GM21825 (cell line): ENCODE measurements at regions not wholly inside any gene's neighbourhood (a gene's known extent, or its start where the extent isn't known, plus 50 kb on each side); places are given as distances from the start of the nearest gene placed in this dataset.
A peak's percentile ranks its signal among the peaks of the same experiment; 100 is the strongest.
"Not testable (repeated sequence)": the region's sequence is repeated elsewhere in the genome, so short reads cannot be mapped to it uniquely, and the experiment has no call there.

Experiments
- ATAC-seq: cut with Tn5 transposase; IDR thresholded peaks from one replicate; pipeline ENCODE4 v1.9.1; 2021; ENCODE audit warnings: mild to moderate bottlenecking, moderate library complexity; ENCODE audit not compliant: unreplicated experiment

GRCh38 chr2:195471163-195471562 is 185.9 kb upstream of the SLC39A10 start:
- ATAC-seq, result peak; percentile 28

DNA sequence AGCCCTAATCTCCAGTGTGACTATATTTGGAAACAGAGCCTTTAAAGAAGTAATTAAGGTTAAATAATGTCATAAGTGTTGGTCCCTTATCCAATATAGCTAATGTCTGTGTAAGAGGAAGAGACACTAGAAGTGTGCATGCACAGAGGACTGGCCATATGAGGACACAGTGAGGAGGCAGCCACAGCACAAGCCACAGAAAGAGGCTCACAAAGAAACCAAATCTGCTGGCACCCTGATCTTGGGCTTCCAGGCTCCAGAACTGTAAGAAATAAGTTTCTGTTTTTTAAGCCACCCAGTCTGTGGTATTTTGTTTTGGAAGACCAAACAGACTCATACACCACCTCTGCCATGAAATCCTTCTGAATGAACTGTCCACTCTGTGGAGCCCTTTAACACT is 186.4 kb upstream of the SLC39A10 start:
- peak; percentile 41 for ATAC-seq

DNA sequence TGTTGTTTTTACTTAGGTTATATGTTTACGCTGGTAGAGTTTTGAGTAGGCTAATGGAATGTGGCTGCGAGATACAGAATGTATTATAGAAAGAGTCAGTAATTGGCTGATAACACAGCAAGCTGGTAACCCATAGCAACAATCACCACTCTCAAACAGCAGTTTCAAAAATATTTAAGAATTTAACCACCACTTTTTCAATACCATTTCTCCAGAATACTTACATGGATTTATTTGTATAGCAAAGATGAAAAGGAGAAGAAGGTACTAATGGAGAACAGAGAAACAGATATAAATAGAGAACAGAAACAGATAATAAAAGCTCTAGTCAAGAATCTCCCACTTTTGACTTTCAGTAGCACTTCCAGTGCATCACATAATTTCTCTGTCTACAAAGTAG is 188.3 kb upstream of the SLC39A10 start:
- ATAC-seq, result peak; percentile 80

DNA sequence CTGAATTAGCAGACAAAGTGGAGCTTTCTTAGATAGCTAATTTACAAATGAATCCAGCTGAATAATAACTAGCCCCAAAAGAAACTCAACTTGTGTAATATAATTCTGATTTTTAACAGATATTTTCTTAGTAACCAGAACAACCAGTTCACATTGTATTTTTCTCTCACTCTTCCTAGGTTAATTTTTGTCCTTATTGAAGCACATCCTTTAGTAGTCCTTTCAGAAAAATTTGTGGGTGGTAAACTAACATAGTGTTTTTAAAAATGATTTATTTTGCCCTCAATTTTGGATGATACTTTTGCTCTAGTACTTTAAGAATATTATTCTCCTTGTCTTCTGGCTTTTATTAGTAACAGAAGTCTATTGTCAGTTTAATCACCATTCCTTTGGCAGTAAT is 190.6 kb upstream of the SLC39A10 start:
- no peak for ATAC-seq

DNA sequence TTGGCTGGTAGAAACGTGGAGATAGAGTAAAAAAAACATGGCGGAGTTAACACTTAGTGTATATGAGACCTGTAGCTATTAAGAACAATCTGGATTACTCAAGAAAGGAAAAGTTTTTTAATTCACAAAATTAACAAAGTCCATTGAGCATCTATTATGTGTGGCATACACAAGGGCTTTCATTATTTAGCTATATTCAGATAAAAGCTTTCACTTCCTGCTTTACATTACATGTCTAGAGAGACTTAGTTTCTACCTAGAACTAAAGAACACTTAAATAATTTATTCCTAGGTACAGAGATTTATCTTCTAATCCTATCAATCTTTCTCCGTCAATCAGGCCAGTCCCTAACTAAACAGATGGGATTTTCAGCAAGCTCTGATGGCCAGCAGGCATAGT is 196.0 kb upstream of the SLC39A10 start:
- ATAC-seq, result no peak

DNA sequence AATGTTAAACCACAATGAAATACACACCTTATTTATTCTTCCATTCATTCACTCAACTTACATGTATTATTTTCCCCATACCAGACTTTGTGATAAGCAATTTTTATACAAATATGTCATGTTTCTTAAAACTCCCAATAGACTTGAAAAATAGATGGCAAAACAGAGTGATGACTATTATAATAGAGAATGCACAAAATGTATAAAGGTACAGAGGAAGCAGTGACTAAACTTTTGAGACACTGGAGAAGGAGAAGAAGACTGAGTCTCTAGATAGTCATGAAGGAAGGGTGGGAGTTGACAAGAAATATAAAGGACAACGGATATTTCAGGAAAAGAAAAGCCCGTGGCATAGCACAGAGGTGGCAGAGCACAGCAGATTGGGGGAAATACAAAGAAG is 198.1 kb upstream of the SLC39A10 start:
- ATAC-seq, result no peak

GRCh38 chr2:195457873-195458272 is 199.2 kb upstream of the SLC39A10 start:
- ATAC-seq, result no peak

- ATAC-seq, result no peak
Observed at GRCh38 chr2:195456771-195457170, 200.3 kb upstream of the SLC39A10 start.

DNA sequence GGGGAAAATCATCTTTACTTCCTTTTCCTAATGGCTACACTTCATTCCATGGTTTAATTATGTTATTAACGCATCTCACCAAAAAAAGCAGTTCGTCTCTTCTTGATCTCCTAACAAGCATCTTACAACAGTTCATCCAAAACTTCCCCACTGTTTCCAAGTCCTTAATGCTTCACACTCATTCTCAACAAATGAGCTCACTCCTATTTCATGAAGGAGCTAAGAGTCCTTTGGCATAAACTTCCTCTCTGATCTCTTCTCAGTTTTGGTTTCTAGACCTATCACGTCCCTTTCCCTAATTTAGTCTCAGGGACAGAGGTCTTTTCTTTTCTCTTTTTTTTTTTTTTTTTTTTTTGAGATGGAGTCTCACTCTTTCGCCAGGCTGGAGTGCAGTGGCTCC is 205.9 kb upstream of the SLC39A10 start:
- ATAC-seq, result no peak

- no peak for ATAC-seq
Observed at GRCh38 chr2:195450552-195451113, 206.4 kb upstream of the SLC39A10 start.

DNA sequence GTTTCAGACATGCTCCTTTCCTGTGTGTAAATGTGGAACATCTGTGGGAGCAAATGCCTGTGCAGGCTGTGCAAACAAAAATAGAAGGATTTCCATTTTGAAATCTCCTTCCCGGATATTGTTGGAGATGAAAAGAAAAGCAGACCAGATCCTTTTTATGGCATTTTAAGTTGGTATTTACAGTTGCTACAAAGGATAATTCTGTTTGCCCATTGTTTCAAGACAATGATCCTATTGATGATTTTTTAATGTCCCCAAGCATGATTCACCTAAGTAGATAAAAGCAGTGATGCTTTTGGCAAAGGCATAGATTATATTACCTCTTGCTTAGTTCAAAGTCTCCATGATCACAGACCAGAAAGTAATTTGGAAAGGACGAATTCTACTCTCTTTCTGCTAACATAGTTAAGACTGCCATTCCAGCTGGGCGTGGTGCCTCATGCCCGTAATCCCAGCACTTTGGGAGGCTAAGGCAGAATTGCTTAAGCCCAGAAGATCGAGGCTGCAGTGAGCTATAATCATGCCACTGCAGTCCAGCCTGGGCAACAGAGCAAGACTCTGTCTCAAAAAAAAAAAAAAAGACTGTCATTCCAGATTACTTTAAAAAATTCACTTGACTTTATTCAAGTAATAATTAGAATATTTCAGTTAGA is 209.6 kb upstream of the SLC39A10 start:
- ATAC-seq, result no peak

DNA sequence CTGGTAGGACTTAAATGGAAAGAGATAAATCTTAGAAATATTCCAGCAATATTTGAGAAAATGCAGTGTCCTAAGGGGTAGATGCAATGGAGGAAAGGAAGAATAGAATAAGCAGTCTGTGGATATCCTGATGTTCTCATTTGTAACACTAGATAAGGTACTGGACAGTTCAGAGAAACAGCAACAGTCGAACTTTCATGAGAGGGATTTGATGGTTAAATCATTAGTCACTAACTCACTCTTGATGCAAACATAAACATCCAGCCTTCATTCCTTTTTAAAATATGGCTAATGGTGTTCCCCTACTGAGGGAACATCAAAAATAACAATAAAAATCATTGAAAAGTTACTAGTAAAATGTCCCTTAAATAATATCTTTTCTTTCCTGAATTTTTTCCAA is 211.4 kb upstream of the SLC39A10 start:
- no peak for ATAC-seq

DNA sequence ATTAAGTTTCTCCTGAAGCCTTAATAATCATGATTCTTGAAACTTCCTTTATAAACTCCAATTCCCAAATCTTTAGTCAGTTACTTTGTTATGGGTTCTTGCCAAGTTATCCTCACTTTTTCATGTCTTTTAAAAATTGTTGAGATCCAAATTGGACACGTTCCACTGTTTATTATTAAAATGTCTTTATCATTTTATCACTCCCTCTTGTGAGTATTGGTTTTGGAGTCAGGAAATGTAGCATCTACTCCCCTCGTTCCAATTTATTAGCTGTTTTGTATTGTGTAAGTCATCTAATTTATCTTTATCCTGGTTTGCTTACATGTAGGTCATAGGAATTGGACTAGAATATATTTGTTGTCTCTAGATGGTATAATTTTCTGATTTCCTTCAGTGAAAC is 213.1 kb upstream of the SLC39A10 start:
- ATAC-seq, result no peak

GRCh38 chr2:195442458-195443175 is 214.4 kb upstream of the SLC39A10 start:
- no peak for ATAC-seq

DNA sequence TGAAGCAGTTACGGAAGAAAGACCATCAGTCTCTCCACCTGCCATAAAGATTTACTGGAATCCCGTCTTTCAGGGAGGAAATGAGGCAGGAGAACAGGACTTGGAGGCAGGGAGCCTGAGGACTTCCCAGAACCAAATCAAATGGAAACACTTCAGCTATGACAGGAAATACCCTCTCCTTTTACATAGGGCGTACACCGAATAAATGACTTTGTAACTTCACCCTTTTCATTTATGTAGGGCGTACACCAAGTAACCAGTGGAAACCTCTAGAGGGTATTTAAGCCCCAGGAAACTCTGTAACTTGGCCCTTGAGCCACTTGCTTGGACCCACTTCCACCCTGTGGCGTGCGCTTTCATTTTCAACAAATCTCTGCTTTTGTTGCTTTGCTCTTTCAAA is 218.3 kb upstream of the SLC39A10 start:
- no peak for ATAC-seq

DNA sequence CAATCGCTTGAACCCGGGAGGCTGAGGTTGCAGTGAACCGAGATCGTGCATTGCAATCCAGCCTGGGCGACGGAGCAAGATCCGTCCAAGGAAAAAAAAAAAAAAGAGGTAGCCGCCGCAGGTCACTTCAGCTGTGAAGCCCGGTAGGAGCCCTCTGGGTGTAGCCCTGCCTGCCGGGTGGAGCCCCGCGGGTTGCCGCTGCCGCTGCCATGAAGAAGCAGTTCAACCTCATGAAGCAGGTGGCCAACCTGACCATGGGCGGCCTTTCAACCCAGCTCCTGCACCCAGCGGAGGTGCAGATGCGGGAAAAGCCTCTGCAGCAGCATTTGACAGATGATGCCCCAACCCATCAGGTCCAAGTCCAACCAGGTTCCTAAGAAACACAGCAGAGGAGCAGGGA is 219.5 kb upstream of the SLC39A10 start:
- ATAC-seq, result no peak

- no peak for ATAC-seq
Observed at GRCh38 chr2:195434346-195434745, 222.7 kb upstream of the SLC39A10 start.

GRCh38 chr2:195433729-195434128 is 223.3 kb upstream of the SLC39A10 start:
- not testable (repeated sequence) for ATAC-seq

- no peak for ATAC-seq
Observed at GRCh38 chr2:195428673-195429072, 228.4 kb upstream of the SLC39A10 start.

DNA sequence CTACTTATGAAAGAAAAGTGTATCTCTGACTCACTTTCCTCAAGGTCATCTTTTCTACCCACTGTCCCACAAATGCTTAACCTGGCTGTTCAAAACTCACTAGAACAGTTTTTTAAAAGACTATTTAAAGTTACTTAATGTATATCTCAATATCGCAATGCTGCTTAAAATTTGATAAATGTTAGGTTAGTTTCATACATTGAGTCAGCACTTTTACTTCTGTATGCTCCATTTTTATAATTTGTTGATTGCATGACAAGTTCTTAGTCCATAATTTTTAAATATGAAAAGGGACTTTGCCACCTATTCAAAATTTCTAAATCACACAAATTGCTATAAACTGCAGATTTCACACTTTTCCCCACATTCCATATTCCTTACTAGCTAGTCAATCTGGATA is 231.7 kb upstream of the SLC39A10 start:
- ATAC-seq, result no peak

- ATAC-seq, result no peak
Observed at GRCh38 chr2:195419033-195419432, 238.0 kb upstream of the SLC39A10 start.

- no peak for ATAC-seq
Observed at GRCh38 chr2:195414537-195415100, 242.4 kb upstream of the SLC39A10 start.
